Stimulated activated CD4-positive, alpha-beta T cell treated with anti-CD3 and anti-CD28 coated beads, Interleukin-15, amount 100 ng/mL, for 1 hour (primary cell): ENCODE measurements at regions not wholly inside any gene's neighbourhood (a gene's known extent, or its start where the extent isn't known, plus 50 kb on each side); places are given as distances from the start of the nearest gene placed in this dataset.

Experiments
- DNase-seq, 2 donors: peaks; one replicate each; pipeline ENCODE4 v3.0.0-alpha.2; 2020; ENCODE audit warnings: low read depth in 1 of 2, low spot score in 1 of 2

DNA sequence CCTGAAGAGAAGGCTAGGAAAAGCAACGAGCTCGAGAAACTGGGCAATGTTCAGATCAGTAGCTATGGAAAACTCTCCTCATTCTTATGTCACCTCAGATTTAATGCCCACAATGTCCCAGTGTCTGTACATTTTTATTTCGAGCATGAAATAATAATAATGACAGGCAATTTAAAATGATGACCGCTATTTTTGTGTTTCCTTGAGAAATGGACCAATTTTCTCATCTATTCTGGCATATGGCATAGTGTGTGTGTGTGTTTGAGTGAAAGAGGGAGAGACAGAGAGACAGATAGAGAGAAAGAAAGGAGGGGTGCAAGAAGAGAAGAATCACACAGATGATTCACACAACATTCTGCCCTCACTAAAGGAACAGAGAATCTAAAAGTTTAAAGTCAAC, 119.1 kb upstream of the C1orf21 start:
- DNase-seq, result no peak

DNA sequence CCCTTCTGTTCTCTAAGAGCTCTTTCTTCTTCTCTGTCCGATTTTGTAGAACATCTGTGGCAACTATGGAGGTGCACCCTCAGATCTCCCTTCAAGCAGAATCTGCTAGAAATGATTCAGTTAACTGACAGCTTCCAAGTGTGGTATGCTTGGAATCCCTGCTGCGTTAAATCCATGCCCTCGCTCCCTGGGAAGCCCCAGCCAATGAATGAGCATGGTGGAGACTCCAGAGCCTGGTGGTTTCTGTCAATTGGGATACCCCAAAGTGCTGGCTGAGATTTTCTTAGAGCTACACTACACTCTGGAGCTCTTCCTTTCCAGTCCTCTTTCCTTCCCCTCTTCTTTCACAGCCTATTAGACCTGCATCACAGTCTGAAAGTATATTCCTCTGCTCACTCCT, 116.3 kb upstream of the C1orf21 start:
- no peak for DNase-seq

DNA sequence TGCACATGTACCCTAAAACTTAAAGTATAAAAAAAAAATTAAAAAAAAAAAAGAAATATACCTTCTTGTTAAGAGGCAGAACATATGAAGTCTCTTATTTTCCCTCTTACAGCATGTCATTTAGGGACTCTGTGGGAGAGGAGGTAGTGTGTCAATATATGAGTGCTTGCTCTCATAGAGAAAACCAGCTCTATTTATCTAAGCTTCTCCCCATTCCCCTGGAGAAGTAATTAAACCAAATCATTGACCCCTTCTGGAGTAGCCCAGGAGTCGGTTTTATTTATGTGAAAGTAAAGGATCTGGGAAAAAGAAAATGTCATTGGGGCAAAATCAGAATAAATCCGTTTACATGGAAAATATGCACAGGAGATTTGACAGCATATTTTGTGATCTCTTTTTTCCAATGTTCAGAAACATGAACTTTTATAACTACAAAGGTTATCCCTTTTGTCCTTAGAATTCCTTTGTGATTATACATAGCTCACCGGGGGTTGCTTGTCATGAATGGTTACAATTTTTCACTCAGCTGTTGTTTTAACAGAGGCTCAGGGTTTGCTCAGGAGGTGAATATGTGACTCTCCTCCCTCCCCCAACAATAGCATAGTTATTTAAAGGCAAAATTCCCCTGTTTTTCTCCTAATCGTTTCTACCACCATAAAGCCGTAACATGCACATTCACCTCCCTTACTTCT, 114.5 kb upstream of the C1orf21 start:
- DNase-seq, result no peak

DNA sequence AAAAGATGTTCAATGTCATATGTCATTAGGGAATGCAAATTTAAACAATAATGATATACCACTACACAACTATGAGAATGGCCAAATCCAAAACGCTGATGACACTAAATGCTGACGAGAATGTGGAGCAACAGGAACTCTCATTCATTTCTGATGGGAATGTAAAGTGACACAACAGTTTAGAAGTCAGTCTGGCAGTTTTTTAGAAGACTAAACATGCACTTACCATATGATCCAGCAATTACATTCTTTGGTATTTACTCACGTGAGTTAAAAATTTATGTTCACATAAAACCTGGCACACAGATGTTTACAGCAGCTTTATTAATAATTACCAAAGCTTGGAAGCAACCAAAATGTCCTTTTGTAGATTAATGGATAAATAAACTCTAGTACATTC, 110.4 kb upstream of the C1orf21 start:
- no peak for DNase-seq

DNA sequence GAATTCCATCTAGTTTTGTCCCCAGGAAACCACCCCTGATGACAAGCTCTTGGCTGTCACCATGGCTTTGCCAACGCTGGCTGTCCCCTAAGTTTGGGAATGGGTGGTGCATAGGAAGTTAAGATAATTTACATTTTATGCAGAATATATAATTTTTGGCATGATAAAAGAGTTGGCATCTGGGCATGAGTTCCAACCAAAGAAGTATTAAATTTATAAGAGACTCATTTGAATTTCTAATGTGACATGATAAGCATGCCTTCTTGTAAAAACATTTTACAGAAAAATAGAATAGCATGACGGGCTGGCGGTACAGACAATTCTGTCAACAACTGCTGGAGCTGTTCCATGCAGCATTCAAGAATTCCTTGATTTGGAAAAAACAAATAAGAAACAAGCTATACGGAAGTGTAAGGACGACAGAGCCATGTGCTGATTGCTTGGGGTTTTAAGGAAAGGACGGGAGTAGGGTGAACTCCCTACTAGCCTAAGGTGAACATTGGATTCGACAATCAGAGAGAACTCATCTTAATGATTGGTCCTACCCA, 106.8 kb upstream of the C1orf21 start:
- DNase-seq, result no peak

DNA sequence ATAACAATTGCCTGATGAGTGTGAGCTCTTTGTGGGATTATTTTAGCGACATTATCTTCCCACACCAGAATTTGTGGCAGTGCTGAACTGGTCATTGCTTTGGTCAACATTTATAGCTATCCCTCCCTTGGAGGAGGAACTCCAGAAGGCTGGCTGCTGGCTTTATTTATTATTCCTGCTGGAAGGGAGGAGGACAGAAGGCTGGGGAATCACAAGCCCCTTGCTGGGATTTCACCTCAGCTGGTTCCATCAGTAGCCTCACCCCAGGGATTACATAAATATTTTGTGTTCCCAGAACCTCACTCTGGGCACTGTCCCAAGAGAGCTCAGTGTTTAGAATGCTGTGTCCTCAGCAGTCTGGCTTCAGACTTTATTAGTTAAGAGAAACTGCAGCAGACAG, 102.8 kb upstream of the C1orf21 start:
- DNase-seq, result no peak

DNA sequence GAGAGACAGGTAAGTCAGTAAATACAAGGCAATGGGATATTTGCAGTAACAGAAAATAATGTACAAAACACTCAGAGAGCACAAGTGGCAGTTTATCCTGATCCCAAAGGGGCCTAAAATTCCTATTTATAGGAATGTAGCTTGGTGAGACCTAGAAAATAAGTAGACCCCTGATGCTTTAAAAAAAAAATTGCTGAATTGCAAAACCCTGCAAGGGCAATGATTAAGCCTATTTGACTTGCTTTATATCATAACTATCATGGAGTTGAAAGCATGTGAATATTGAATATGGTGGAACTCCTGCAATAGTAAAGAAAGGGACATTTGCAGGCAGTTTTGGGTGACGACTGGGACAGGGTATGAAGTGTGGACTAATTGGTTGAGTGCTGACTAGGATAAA, 101.9 kb upstream of the C1orf21 start:
- no peak for DNase-seq

DNA sequence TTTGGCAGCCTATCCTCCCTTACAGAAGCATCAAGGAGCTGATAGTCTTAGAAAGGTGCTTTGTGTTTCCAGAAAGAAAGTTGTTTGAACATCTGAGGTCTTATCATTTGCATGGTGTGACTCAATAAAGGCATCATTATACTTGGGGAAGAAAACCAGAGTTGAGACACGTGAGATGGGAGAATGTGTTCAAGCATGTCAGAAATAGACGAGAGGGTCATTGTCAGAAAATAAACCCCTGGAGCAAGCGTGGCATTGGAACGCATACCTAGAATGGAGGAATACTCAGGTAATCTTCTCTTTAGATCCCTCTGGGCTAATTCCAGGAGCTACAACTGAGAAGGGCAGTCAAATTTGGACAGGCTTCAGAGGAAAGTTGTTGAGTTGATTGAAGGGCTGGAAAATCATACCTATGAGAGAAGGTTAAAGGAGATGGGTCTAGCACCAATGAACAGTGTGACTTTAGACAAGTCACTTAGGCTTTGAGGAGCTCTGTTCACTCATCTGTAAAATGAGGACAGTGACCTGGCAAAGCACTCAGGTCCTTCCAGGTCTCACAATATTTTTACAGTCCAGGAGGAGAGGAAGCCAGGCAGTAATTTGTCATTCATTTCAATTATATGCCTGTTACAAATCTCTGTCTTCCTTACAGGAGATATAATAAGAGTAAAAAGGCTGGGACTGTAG, 101.3 kb upstream of the C1orf21 start:
- no peak for DNase-seq

DNA sequence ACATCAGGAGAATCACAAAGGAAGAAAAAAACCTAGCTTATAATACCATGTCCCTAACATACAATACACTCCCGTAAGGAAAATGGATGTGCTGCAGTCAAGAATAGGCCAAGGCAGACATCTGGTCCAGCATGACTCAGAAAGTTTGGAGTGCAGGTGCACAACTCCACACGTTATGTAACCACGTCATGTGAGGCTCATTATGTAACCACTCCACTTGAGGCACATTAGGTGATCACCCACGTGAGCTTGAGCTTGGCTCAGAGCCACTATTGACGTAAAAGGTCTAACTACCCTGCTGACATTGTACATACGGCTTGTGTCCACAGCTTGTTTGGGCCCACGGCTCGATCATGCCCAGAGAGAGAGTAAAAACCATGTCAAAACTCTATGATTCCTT, 99.8 kb upstream of the C1orf21 start:
- no peak for DNase-seq

DNA sequence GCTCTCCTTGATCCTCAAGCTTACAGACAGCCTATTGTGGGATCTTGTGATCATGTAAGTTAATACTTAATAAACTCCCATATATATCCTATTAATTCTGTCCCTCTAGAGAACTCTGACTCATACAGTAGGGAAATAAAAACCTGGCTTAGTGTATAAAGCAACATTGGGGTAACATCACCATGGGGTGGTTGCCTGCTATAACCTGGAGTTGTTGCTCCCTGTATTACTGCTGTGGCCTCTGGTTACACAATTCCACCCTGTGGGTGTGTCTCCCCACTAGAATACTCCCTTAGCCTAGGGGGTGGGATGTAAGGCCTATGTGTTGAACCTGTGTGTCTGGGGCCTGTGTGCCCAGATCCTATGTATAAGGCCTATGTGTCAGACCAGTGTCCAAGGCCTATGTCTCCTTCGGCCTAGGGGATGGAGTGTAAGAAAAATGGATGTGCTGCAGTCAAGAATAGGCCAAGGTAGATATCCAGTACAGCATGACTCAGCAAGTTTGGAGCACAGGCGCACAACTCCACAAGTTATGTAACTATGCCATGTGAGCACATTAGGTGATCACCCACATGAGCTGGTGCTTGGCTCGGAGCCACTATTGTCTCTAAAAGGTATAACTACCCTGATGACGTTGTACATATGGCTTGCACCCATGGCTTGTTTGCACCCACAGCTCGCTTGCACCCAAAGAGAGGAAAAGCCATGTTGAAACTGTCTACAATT, 96.8 kb upstream of the C1orf21 start:
- DNase-seq, result no peak

DNA sequence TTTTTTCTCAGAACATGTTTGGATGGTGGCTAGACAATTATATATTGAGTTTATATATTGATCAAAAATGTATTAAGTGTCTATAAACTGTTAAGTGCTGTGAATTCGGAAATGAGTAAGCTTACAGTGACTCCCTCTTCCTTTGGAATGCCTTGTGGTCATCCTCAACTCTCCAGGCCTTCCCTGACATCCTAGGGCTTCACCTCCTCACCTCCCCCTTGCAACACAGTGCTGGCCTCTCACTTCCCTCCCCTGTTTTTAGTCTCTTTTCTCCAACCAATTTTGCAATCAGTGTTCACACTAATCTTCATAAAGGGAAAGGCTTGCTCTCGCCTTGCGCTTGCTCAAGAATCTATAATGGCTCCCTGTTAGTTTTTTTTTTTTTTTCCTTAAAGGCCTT, 95.1 kb upstream of the C1orf21 start:
- no peak for DNase-seq

DNA sequence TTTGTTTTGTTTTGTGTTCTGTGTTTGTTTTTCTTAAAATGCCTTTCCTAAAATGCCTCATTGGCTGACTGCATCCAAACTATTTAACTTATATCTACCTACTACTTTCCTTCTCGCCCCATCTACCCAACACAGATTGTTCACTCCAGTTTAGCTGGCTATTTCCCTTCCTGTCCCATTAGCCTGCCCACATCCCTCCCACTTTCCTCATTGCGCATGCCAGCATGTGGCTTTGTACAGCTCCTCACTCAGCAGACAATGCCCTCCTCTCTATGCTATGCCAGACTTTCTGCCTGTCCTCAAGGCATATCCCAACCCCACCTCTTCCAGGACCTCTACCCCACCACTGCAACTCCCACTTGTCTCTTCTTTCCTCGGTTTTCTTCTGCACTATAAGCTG, 94.7 kb upstream of the C1orf21 start:
- DNase-seq, result no peak

DNA sequence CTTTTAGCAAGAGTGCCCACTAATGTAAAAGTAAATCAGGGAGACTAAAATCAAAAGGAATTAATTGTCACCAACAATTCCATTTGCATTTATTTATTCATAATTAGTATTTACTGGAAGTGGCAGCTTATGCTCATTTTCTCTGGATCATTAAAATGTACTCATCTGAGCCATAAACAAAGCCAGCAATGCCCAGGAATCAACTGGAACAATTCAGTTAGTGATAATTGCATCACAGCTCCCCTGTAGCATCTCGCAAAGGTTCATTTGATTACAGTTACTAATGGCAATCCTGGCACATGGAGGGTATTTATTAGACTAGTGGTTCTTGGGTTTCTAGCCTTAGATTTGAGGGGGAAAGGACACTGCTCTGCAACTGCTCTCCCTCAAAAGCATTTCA, 92.7 kb upstream of the C1orf21 start:
- no peak for DNase-seq

DNA sequence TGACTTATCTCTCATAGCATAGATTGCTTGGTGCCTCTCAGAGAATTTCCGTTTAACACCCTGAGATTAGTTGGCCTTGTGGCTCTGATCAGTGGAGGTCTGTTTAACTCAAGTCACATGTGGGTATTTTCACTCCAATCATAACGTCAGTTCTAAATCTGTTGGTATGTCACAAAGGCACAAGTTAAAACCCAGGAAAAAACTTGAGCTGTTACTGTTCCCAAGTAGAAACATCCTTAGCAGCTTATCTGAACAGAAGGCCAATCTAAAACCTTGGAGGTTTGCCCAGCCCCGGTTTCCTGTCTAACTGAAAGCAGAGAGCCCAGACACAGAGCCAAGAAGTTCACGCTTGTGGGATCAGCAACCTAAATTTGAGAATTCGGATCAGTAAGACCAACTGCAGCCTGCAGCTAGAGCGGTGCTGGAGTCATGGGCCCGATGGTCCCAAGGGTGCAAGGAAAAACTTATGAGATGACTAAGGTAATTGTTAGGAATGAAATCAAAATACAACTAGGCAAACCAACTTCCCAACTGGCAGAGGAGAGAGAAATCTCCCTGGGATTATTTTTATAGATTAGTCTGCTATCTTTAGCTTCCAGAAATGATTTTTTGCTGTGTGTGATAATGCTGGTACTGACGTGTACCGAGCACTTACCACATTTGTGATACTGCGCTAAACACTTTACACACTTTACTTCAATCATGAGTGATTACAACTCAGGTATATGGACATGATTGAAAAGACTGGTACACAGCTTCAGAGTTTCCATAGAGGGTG, 90.2 kb upstream of the C1orf21 start:
- DNase-seq, result no peak

DNA sequence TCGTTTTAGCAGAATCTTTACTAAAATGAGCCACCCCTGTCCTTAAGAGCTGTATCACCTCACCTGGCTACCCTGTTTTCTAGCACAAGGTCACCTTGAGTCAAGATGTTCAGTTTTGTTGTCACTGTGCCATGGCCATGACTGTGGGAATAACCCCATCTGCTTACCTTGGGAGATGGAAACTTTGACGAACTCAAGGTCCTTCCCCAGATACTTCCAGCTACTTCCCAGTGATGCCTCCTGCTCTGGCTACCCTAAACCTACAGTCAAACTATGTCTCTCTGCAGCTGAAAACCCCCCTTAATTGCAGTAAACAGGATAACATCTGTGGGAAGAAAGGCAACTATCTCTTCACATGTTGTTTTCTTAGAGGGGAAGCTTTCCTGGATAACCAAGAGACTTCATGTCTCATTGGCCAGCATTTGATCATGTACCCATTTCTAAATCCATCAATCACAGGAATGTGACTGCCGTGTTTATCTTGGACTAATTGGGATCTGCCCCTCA, 89.5 kb upstream of the C1orf21 start:
- no peak for DNase-seq

DNA sequence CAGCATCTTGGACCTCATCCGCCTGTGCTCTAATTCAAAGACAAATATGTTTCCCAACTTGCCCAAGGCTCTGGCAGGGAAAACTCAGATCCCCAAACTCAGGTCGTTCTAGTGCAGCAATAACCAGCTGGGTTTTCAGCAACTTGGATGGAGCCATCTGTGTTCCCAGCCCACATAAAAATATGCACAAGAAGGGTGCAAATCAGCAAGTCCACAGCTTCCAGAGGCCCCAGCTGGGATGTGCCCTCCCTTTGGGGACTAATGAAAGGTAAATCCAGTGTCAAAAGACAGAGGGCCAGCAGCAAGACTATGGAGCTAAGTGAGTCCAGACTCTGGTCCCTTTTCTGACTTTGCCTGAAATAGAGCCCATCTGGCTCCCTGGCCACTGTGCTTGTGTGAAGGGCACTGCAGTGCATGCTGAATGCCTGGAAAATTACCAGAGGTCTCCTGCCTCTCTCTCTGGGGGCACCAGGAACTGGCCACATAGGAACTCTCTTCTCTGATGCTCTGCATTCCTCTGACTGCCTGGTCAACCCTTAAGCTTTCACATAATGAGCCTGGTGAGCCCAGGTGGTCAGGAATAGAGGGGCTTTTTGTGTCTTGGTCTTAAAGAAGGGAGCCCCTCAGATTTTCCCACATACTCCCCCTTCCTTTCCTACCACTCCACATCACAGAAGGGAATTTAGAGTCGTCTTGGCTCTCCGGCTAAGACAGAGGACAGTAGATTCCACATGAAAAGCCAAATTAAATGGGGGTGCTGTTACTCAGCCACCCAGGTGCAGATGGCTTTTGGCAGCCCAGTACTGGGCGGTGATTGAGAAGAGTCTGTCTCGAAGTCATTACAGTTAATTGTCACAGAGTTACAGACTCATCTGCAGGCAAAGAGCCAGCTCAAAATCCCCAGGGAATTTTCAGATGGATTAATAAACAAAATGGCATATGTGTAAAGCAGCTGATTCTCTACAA, 88.1 kb upstream of the C1orf21 start:
- DNase-seq, result no peak

DNA sequence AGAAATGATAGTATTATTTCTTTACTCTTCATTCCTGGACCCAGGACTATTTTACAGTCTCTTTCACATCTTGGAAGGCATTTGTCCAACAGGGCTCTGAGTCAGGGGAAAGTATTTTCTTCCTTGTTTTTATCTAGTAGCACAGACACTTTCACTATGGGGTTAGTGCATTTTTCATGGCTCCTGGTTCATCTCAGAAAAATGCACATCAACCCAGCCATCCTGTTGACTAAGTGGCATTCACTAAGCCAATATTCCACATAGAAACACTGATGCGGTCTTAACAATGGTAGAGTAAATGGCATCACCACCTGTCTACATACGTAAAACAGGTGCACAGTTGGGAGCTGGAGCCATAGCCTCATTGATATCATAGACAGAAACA, 87.4 kb upstream of the C1orf21 start:
- no peak for DNase-seq

DNA sequence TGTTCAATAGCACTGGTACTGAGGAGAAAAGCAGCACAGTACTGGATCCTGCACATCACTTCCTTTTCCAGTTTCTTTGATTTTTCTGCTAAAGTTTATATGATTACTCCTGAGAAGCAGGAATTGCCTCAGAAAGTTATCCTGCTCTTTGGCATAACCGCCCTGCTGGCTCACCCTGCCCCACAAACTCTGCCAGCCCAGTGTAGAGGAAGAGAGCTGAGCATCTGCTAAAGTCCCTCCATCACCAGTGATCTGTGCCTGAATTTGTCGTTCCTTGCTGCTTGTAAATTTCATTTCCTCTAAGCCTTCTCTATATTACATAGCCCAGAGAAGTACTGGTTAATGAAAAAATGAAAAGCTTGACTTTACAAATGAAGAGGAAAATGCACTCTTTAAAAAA, 87.0 kb upstream of the C1orf21 start:
- no peak for DNase-seq

DNA sequence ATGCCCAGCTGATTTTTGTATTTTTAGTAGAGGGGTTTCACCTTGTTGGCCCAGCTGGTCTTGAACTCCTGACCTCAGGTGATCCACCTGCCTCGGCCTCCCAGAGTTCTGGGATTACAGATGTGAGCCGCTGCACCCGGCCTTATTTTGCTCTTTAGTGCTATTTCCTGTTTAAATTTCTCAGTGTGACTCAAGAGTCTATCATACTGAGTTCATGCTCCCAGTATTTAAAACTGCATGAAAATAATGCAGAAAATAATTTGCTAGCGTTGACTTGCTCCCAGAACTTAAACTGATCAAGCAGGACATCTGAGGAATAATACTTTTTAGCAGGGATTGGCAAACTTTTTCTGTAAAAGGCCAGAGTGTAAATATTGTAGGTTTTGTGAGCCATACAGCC, 86.4 kb upstream of the C1orf21 start:
- DNase-seq, result no peak

DNA sequence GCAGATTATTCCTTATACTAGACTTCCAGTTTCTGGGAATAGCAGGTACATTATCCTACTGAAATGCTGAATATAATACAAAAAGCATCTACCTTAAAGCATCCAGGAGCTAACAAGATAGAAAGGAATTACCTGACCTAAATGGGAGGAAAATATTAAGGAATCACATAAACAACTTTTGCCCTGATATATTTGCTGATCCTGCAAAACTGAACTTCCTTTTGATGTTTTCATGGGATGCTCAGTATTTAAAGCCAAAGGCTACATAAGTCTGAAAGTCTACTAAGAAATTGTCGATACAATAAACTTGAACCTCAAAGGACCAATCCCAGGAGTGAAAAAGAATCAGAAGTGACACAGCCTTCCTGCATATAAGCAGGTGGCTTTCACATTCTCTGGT, 85.6 kb upstream of the C1orf21 start:
- no peak for DNase-seq
